HG03196 (cell line): ENCODE measurements at regions not wholly inside any gene's neighbourhood (a gene's known extent, or its start where the extent isn't known, plus 50 kb on each side); places are given as distances from the start of the nearest gene placed in this dataset.
"Not testable (repeated sequence)": the region's sequence is repeated elsewhere in the genome, so short reads cannot be mapped to it uniquely, and the experiment has no call there.

Experiments
- ATAC-seq: cut with Tn5 transposase; IDR thresholded peaks from one replicate; pipeline ENCODE4 v1.9.1; 2021; ENCODE audit not compliant: unreplicated experiment

- not testable (repeated sequence) for ATAC-seq
Measured at GRCh38 chr4:10388146-10388545, 69.1 kb downstream of the ZNF518B start.

DNA sequence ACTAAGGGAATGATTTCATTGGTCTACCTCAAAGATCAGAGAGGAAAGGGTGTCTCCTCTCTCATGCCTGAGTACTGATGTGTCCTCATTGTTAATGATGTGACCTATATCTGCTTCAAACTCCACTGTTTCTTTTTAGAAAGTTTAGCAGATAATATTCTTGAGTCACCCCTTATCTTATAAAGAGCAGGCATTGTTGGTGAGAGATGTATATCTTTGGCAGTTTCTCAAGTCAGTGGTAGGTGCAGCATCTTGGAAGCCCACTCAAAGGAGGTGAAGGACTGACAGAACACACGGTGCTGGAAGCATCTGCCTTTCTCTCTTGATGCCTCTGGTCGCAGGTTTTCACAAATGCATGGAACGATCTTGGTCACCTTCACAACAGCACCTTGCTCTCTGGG, 71.2 kb downstream of the ZNF518B start:
- ATAC-seq: no peak

DNA sequence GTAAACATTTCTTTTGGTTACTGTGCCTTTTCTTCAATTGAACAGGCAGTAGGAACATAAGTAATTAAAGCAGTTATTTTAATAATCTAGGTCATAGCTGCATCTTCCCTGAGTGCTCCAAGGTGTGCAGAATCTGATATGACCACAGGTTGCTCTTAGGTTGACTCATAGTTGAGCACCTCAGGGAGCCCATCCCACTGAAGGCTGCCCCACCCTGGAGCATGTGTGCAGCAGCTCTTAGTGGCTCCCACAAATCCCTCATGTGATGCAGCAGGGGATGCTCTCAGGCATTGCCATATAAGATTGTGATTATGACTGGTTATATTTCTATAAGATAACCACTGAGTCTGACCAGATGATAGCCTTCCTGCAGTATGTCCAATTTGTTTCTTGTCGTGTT, 72.3 kb downstream of the ZNF518B start:
- ATAC-seq: no peak

DNA sequence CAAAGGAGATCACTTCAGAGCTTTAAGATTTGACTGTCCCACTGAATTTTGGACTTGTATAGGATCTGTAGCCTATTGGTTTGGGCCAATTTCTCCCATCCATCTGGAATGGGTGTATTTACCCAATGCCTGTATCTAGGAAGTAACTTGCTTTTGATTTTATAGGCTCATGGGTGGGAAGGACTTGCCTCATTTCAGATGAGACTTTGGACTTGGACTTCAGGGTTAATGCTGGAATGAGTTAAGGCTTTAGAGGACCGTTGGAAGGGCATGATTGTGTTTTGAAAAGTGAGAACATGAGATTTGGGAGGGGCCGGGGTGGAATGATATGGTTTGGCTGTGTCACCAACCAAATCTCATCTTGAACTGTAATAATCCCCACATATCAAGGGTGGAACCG, 73.8 kb downstream of the ZNF518B start:
- no peak for ATAC-seq

GRCh38 chr4:10382171-10382570, 75.1 kb downstream of the ZNF518B start:
- not testable (repeated sequence) for ATAC-seq

- ATAC-seq: no peak
Measured at GRCh38 chr4:10381146-10381545, 76.1 kb downstream of the ZNF518B start.

- ATAC-seq: no peak
Measured at GRCh38 chr4:10380735-10381134, 76.5 kb downstream of the ZNF518B start.

- ATAC-seq: no peak
Measured at GRCh38 chr4:10371869-10372471, 85.3 kb downstream of the ZNF518B start.

DNA sequence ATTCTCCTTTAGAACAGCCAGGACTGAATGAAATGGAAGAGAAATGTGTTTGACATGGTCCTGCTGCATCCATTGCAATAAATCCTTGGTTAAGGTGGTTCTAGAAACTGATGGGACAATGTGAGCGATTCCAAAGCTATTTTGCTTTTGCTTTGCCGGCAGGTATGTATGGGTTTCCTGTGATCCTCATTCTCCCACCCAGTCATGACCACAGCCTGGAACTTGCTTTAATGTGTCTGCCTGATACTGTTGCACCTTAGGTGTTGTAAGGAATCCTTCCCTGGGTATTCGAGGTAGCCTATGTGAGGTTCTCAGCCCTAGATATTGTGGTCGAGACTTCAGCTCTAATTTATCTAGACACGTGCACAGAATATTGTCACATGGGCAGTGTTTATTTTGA, 86.1 kb downstream of the ZNF518B start:
- ATAC-seq: no peak

DNA sequence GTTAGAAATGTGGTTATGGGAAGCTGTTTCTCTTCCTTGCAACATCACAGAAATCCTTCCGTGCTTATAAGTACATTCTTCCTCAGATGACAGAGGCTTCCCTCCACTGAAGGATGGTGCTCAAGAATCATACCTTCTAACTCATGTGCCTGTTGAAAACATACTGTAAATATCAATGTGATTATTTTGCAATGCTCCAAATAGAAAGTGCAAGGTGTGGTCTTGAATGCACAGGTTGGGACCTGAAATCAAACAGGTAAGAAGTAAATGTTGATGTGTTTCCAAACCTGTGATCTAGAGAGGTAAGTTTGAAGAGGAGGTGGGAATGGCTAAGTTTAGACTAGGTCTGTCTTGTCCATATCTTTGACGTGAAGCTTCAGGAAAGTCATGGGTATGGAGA, 87.7 kb downstream of the ZNF518B start:
- ATAC-seq: no peak

DNA sequence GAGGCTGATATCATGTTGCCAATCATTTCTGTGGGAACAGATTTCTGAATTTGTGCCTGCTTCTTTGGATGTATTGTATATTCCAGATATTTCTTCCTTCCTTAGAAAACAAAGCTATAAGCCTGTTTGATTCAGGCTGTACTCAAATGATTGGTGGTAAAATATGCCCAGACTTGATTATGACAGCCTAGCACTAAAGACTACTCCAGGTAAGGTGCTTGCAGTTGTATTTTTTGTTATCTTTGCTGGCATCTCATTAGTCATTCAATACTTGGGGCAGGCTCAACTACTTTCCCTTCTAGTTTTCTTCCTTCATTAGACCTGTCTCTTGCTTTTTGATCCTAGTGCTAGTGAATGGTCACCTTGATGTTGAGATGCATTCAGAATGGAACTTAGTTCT, 90.6 kb downstream of the ZNF518B start:
- no peak for ATAC-seq

DNA sequence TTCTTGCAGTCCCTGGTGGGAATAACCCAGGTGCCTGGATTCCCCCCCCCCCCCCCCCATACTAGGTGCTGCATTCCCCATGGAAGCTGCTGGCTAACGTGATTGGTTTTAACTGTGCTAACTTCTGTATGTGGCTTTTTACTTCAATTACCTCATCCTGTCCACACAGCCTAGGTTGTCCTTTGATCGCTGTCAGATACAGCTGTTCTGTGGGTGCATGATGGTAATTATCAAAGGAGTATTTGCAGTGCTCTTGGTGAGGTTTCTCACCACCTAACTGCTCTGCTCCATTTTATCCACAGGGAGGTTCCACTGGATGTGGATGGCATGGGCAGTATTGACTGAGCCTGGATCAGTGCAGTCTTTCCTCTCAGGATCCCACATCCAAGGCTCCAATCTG, 93.0 kb downstream of the ZNF518B start:
- ATAC-seq: no peak

DNA sequence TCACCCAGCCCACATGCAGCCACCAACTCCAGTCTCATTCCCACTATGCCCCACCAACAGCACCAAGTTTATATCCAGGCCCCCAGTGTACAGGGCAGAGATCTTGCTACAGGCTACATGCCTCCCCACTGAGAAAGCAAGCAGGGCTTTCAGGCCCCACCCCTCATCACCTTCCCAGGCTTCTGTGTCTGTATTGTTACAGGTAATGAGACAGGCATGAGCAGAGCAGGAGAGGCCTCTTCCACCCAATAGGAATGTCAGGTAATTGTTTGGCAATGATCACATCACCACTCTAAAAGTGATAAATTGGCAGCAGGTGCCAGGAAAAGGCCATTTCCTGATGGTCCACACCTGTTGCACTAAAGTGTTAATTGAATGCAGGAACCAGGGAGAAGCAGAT, 102.5 kb downstream of the ZNF518B start:
- ATAC-seq: no peak

DNA sequence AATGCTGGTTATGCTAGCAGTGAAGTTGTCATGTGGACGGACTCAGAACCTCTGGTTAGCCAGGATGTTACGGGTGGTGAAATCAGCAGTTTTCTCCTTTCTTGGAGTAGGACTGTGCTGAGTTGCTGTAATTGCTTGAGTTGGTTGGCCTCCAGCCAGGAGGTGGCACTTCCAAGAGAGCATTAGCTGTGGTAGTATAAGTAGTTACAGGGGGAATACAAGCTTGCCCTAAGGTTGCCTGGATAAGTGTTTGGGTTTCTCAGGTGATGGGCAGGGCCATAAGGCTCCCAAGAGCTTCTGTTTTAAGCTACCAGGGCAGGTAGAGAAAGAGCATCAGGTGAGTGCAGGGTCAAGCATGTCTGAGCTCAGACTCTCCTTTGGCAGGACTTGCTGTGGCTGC, 103.0 kb downstream of the ZNF518B start:
- ATAC-seq: no peak

GRCh38 chr4:10353110-10353509, 104.1 kb downstream of the ZNF518B start:
- ATAC-seq: no peak

DNA sequence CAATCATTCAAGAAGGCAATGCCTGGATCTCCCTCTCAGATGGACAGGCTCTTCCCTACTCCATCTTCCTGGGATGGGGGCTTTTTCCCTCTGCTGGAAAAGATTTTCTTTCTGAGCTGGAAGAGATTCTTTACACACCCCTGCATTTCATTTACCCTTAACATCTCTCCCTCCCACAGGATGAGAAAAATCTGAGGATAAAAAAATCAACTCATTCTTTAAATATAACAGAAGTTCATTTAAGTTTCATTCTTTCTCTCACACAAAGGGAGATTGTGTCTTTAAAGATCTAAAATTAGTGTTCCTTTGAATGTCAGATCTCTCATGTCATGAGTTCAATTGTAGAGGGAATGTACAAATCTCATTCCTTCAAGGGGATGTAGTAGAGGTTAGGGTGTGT, 109.0 kb downstream of the ZNF518B start:
- no peak for ATAC-seq

DNA sequence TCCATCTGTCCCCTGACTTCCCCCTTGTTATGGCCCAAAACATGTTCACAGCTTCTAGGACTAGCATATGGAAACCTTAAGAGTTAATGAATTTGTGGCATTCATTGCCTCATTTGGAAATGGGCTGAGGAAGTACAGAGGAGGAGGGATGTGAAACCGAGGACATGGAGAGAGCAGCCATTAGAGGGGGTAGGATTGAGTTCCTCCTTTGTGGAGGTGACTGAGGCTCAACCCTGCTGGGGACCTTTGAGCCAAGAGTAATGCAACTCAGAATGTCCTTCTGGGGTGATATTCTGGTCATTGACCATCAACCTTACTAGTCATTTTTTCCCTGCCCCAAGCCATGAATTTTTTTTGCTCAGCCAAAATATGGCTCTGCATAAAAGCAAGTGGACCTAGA, 109.4 kb downstream of the ZNF518B start:
- no peak for ATAC-seq

DNA sequence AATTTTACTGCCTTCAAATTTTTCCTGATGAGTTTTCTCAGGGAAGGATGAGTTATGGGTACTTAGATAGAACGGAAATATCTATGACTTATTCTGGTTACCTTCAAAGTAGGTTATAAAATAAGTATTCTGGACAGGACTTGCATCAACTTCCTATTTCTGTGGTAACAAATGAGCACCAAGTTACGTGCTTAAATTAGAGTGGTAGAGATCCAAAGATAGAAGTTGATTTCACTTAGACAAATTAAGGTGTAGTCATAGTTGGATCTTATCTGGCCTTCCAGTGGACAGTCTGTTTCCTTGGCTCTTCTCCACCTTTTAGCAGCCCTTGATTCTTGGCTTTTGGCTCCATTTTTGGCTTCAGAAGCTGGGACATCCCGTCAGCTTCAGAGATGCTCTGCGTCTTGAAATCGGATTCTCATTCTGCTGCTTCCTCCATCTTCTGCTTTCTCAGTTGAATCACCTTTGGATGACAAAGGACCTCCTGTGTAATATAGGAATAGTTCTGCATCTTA, 109.9 kb downstream of the ZNF518B start:
- no peak for ATAC-seq

DNA sequence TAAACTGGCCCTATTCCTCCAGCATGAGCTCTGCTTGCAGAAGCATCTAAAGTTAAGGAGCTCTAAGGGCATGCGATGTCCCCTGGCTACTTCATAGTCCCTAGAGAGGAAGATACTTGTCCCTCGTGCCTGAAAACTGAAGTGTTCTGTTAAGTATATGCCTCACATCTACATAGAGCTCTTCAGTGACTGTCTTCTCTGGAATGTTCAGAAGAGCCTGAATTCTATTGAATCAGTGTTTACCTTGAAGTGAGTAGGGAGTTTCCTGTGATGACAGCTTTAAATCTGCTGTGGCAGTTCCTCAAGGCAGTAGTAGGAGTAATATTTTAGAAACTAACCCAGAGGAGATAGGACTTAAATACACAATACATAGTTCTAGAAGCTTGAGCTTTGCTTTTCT, 111.2 kb downstream of the ZNF518B start:
- ATAC-seq: no peak

- no peak for ATAC-seq
Measured at GRCh38 chr4:10345381-10345784, 111.8 kb downstream of the ZNF518B start.

DNA sequence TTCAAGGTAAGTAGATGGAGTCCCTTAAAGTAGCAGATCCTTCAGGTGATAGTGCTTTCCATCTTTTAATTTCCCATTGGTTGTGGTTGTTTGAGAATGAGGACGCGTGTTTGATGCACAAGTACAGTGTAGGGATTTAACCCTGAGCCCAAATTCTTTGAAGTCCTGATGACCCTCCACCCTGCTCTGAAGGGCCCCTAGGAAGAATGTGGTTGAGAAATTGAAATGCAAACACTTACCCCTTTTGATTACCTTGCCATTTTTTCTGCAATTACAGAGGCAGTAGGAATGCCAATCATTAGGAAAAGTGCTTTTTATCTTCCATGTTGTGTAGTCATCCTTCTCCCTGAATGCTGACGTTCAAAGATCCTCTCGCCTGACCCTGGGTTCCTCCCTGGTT, 112.4 kb downstream of the ZNF518B start:
- ATAC-seq: no peak

GRCh38 chr4:10343656-10344055, 113.6 kb downstream of the ZNF518B start:
- ATAC-seq: no peak

GRCh38 chr4:10342866-10343265, 114.4 kb downstream of the ZNF518B start:
- ATAC-seq: no peak
